NCI-H146 (cell line): ENCODE measurements at regions not wholly inside any gene's neighbourhood (a gene's known extent, or its start where the extent isn't known, plus 50 kb on each side); places are given as distances from the start of the nearest gene placed in this dataset.

Experiments used
- DNase-seq: peaks from one replicate; lab custom pipeline; 2025; lab: John Stamatoyannopoulos, UW

DNA sequence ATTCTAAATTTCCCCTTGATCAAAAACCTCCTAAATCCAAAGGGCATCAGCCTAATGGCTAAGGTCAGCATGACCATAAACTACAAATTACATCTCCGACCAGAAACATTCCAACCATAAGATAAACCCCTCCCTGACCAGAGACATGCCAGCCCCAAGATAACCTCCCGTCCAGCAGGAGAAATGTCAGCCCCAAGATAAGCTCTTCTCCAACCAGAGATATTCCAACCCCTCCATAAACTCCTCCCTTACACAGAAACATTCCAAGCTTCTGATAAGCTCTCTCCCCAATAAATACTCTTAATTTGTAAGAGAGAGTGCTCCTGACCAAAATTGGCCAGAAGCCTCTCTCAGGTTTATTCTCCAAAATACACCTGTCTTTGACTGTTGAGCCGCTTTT lies 274.0 kb downstream of the RNF152 start:
- DNase-seq: no peak

DNA sequence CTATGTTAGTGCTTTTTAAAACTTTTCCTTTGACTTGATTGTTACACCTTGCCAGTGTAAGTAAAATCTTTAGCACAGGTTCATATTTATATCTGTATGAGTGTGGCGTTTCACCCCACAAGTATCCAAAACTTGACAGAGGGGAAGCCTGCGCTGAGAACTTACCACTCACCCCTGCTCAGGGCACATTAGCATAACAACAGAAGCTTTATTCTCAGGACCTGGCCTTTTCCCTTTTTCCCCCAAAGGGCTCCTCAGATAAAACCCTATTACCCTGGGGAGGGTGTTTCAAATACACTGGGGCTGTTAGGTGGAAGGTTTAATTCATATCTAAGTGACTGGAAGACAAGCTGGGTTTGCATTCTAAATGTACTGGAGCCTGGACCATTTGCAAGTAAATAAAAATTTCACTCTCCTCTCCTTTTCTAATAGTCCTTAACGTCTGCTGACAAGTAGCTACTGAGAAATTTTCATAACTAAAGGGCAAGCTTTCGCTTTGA lies 276.6 kb downstream of the RNF152 start:
- DNase-seq: no peak

DNA sequence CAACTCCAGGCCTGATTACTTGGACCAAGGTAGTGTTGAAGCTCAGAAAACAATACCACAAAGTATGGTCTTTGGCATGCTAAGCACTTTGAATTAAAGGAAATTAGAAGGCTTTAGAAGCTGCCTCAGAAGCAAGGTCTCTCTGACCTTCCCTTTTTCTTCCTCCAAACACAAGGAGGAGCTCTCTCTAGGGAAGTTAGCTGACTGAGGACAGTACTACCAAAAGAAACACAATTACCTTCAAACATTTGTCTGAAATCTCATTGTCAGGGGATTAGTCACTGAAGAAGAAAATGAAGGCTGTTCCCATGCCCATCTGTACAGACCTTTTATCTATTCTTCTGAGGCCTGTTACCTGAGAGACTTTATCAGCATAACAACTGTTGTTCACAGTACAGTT lies 279.3 kb downstream of the CDH20 start:
- DNase-seq: no peak

DNA sequence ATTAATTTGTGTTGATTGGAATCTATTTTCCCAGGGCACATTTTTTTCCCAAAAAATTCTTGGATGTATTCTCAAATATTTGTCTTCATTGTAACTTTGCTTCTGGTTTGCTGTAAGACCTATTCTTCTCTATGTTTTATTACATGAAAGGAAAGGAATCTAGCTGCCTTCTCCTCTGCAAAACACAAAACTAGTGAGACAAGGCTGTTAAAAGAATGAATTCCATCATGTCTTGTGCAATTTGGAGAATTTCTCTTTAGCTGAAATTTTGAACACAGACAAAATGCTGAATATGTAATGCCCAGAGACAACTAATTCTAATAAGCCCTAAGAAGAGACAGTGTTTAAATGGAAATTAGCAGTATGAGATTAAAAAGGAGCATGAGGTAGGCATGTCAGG lies 275.9 kb downstream of the CDH20 start:
- no peak for DNase-seq

DNA sequence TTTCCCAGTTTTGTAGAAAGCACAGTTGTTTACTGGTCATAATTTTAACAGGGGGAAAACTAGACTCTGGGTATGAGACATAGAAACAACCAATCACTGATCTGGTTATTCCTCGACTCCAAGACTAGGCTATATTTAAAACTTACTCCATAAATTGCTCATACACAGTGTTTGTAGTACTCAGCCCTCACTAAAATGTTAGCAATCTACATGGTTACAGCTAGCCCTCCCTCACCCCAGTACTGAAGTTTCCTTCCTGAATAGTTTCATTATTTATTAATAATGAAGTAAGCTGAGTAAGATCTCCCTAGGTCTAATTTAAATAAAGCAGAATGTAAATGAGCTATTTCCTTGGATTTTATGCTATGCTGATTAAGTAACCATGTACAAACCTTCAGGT lies 275.1 kb downstream of the CDH20 start:
- DNase-seq: no peak

DNA sequence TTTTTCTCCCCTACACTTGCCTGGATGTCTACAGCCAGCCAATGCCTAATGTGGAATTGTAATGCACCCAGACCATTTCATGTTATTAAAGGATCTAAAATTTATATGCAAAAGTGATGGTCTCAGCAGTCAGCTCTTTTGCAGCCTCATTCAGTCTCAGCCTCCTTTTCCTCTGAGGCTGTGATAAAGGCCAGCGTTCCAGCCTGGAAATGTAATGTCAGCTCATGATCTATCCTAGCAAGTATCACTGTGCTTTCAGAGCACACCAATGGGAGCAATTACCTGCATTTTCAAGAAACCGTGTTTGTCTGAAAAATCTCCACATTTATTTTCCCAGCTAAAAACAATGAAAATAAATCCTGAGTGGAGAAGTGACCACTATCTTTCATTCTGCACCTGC lies 274.6 kb downstream of the CDH20 start:
- DNase-seq: no peak

DNA sequence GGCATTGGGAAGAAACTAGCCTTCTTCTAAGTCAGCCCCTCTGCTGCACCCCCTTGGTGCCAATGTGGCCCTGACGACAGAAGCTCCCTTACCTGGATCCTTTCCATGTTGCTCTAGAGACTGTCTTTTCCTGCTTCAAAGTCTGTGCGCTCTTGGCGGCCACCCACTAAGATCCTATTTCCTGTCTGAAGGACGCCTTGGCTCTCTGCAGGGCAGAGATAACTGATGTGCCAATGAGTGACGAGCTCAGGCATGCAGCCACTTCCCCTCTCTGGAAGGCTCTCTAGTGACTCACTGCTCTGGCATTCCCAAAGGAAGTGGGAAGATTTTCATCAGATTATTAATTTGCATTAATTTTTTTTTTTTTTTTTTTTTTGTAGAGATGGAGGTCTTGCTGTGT lies 273.5 kb downstream of the CDH20 start:
- no peak for DNase-seq

DNA sequence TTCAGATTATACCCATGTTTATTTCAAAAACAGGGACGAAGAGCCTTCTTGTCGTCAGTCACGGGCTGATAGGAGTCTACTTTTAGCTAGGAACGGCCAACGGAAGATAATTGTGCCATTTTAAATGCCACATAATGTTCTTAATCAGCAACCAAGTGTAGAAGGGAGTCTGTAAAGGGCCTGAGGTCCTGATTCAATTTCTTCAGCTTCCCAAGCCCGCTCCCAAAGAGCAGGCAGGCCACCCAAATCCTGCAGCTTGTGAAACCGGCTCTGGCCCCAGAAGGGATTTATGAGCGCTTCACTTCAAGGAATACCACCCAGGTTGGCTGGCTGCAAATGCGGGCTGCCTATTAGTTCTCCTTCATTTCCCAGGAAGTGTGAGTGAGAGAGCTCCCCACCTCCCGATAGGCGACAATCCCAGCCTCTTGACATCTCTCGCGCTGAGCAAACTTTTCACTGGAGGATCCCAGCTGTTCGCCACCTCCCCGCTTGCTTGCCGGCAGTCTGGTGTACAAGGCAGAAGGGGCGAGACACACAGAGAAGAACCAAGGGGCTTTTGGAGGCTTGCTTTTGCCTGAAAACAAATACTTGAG lies 272.9 kb downstream of the CDH20 start:
- DNase-seq: no peak

DNA sequence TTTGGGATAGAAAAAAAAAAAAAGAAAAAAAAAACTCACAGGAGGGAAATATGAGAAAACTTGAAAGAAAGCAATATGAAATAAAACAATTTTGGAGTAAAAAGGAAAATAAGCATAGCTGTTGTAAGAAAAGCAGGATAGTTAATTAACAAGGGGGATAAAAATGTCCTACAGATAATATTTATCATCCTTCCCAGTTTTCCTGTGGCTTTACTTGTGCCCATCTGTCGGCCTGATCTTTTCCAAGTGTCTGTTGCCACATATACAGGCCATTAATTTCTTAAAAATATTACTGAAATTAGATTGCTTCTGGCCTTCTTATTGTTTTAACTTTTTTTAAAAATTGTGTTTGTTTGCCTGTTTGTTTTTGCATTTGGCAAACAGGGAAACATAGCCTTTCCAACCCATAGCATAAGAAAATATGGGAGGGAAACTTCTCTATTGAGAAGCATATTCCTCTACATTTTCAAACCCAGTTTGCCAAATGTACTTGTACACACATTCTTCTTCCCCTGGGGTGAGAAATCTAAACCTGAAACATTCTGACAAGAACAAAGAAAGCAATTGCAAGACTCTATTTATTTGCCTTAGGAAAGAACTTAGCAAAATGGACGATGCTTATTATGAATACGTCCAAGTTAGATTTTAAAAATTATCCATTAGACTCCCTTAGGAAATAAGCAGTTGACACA lies 272.3 kb downstream of the CDH20 start:
- DNase-seq: no peak
